Body of pancreas (tissue), 4 donors: ENCODE measurements at regions not wholly inside any gene's neighbourhood (a gene's known extent, or its start where the extent isn't known, plus 50 kb on each side); places are given as distances from the start of the nearest gene placed in this dataset.

Experiments used
- CTCF ChIP-seq, 7 experiments: fragments of 450-650 bp in 4 of 7; fragments of 200-600 bp in 3 of 7; sonication (generic) in 3 of 7; IDR thresholded peaks; one replicate each; pipeline ENCODE4 v1.5.1; 2016 to 2019; ENCODE audit warnings: antibody characterized with exemption in 7 of 7
- POLR2A ChIP-seq, 3 donors: fragments of 450-650 bp; IDR thresholded peaks; one replicate each; pipeline ENCODE4 v1.6.1; 2016; ENCODE audit warnings: antibody characterized with exemption in 3 of 3, mild to moderate bottlenecking in 2 of 3

DNA sequence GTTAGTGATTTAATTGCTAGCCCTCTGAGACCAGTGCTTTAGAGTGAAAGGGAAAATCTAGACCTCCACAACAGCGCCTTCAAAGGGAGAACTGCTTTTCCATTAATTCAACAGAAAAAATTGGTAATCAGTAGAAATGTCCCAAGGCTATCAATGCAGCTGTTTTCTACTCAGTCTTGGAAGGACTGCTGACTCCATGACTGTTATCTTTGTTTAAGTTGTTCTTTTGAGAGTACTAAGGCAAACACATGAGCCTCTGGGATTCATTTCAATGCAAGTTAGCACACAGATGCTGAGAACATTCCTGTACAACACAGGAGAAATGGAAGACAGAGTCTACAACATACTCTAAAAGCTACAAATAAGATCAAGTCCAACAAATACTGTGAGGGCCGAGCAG is 301.7 kb upstream of the PTCHD4 start:
- TF ChIP-seq CTCF (IDR thresholded peaks at IDR 0.05): no peak
- no peak for TF ChIP-seq POLR2A (IDR thresholded peaks at IDR 0.05)
